ENCODE measurements at regions not wholly inside any gene's neighbourhood (a gene's known extent, or its start where the extent isn't known, plus 50 kb on each side); places are given as distances from the start of the nearest gene placed in this dataset.

DNA sequence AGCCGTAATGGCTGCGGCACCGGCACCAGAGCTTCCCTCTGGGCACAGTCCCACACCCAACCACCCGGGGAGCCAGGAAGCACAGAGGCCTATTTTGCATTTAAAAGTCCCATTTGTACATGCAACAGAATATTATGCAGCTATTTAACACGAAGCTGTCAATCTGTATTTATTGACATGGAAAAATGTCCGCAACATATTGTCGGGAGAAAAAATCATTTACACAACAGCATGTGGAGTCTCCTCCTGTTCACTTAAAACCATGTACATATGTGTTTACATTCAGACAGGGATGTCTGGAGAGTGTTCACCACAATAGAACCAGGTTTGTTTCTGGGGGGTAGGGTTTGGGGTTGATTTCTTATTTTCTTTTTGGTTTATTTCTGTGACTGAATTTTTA is 63.4 kb upstream of the GRIK3 start:
- Mint-ChIP-seq H3K9me3 (no peaks in the 10 kb centered on the region), H3K36me3 (ENCODE audit: low read depth) (no peaks in the 10 kb centered on the region), H3K27me3 (ENCODE audit: low read depth, poor library complexity) (peaks cover 28% of the 10 kb centered on the region), H3K27ac (no peak overlapping the region), H3K4me3 (no peak overlapping the region), H3K4me1 (peaks cover 15% of the 10 kb centered on the region)
- TF ChIP-seq, protein P1, sequence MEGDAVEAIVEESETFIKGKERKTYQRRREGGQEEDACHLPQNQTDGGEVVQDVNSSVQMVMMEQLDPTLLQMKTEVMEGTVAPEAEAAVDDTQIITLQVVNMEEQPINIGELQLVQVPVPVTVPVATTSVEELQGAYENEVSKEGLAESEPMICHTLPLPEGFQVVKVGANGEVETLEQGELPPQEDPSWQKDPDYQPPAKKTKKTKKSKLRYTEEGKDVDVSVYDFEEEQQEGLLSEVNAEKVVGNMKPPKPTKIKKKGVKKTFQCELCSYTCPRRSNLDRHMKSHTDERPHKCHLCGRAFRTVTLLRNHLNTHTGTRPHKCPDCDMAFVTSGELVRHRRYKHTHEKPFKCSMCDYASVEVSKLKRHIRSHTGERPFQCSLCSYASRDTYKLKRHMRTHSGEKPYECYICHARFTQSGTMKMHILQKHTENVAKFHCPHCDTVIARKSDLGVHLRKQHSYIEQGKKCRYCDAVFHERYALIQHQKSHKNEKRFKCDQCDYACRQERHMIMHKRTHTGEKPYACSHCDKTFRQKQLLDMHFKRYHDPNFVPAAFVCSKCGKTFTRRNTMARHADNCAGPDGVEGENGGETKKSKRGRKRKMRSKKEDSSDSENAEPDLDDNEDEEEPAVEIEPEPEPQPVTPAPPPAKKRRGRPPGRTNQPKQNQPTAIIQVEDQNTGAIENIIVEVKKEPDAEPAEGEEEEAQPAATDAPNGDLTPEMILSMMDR (IDR thresholded peaks at IDR 0.05), result no peak
- DNase-seq, result no peak

DNA sequence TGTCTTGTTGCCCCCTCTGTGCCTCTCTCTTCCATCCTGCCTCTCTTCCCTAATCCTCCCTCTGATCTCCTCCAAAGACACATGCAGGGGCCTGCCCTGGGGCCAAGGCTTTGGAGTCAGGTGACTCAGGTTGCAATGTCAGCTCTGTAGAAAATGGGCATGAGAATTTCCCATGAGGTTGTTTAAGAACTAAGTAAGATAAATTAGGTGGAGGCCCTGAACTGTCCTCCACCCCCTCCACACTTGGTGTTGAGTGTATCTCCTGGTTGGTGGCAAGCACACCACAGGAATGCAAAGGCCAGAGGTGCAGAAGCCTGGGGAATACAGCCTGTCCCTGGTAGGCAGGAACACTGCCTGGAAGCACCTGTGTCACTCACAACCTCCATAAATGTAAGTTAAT is 63.9 kb upstream of the GRIK3 start:
- Mint-ChIP-seq H3K36me3 (ENCODE audit: low read depth) (no peaks in the 10 kb centered on the region), H3K4me1 (peaks cover 15% of the 10 kb centered on the region), H3K27ac (no peak overlapping the region), H3K4me3 (no peak overlapping the region), H3K9me3 (no peaks in the 10 kb centered on the region), H3K27me3 (ENCODE audit: low read depth, poor library complexity) (peaks cover 28% of the 10 kb centered on the region)
- TF ChIP-seq, protein P1 (IDR thresholded peaks at IDR 0.05), result no peak
- no peak for DNase-seq

DNA sequence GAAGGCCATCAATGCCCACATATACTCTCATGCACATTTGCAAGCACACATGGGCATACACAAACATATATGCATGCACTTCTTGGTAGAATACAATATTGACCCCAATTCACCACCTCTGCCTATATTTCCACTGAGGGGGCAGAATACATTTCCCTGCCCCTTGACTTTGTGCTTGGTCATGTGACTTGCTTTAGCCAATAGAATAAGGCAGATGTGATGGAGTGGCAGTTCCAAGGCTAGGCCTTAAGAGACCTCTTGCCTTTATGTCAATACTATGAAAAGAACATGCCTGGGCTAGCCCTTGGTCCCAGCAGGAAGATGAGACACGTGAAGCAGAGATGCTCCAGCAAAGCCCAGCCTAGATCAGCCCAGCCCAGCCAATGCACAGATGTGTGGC is 66.0 kb upstream of the GRIK3 start:
- Mint-ChIP-seq H3K4me1 (peaks cover 6% of the 10 kb centered on the region), H3K4me3 (no peak overlapping the region), H3K27ac (no peak overlapping the region), H3K36me3 (ENCODE audit: low read depth) (no peaks in the 10 kb centered on the region), H3K27me3 (ENCODE audit: low read depth, poor library complexity) (peaks cover 18% of the 10 kb centered on the region), H3K9me3 (no peaks in the 10 kb centered on the region)
- TF ChIP-seq, protein P1 (IDR thresholded peaks at IDR 0.05), result no peak
- no peak for DNase-seq

DNA sequence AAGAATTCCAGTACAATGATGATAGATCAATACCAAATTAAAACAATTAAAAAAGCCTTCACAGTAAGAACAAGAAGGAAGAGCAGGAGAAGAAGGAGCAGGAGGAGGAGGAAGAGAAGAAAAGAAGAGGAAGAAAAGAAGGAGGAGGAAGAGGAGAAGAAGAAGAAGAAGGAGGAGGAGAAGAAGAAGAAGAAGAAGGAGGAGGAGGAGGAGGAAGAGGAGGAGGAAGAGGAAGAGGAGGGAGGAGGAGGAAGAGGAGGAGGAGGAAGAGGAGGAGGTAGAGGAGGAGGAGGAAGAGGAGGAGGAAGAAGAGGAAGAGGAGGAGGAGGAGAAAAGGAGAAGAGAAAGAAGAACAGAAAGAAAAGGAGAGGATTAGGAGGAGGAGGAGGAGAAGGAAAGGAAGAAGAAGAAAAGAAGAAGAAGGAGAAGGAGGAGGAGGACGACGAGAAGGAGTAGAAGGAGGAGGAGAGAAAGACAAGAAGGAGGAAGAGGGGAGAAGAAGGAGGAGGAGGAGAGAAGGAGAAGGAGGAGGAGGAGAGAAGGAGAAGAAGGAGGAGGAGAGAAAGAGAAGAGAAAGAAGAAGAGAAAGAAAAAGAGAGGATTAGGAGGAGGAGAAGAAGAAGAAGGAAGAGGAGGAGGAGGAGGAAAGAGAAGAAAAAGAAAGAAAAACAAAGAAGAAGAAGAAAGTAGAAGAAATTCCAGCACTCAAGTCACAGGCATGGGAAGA is 68.5 kb upstream of the GRIK3 start:
- peaks cover 6% of the 10 kb centered on the region for H3K4me1 Mint-ChIP-seq
- H3K9me3 Mint-ChIP-seq, result no peaks in the 10 kb centered on the region
- no peaks in the 10 kb centered on the region for H3K36me3 Mint-ChIP-seq (ENCODE audit: low read depth)
- H3K4me3 Mint-ChIP-seq, result no peak overlapping the region
- DNase-seq, result no peak
- TF ChIP-seq, protein P1 (IDR thresholded peaks at IDR 0.05), result no peak
- no peak overlapping the region for H3K27ac Mint-ChIP-seq
- H3K27me3 Mint-ChIP-seq (ENCODE audit: low read depth, poor library complexity), result peaks cover 11% of the 10 kb centered on the region

DNA sequence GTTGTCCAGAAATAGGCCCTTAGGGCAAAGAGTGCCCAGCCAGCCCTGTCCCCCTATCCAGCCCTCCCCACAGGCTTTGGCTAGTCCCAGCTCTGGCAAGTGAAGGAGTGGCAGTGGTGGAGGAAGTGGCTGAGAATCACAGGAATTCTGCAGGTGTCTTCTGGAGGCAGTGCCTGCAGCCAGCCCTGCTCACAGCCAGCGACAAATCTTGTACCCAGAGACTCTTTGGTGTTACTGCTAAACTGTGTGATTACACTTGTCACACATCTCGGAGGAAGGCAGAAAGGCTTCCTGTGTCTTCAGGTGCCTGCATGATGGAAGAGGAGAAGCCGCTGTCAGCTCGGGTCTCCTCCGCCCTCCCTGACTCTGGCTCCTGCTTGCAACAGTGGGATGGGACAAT is 71.6 kb upstream of the GRIK3 start:
- DNase-seq, result no peak
- Mint-ChIP-seq H3K36me3 (ENCODE audit: low read depth) (no peaks in the 10 kb centered on the region), H3K9me3 (no peaks in the 10 kb centered on the region), H3K4me3 (no peak overlapping the region), H3K27ac (no peak overlapping the region), H3K4me1 (no peaks in the 10 kb centered on the region), H3K27me3 (ENCODE audit: low read depth, poor library complexity) (peaks cover 4% of the 10 kb centered on the region)
- TF ChIP-seq, protein P1 (IDR thresholded peaks at IDR 0.05), result no peak

Data from nephron progenitor cell (in vitro differentiated cells).